HG03520 (cell line): ENCODE measurements at regions not wholly inside any gene's neighbourhood (a gene's known extent, or its start where the extent isn't known, plus 50 kb on each side); places are given as distances from the start of the nearest gene placed in this dataset.

ENCODE experiments used
- ATAC-seq: cut with Tn5 transposase; IDR thresholded peaks from one replicate; pipeline ENCODE4 v1.9.1; 2021; ENCODE audit warnings: mild to moderate bottlenecking, moderate library complexity; ENCODE audit not compliant: unreplicated experiment

DNA sequence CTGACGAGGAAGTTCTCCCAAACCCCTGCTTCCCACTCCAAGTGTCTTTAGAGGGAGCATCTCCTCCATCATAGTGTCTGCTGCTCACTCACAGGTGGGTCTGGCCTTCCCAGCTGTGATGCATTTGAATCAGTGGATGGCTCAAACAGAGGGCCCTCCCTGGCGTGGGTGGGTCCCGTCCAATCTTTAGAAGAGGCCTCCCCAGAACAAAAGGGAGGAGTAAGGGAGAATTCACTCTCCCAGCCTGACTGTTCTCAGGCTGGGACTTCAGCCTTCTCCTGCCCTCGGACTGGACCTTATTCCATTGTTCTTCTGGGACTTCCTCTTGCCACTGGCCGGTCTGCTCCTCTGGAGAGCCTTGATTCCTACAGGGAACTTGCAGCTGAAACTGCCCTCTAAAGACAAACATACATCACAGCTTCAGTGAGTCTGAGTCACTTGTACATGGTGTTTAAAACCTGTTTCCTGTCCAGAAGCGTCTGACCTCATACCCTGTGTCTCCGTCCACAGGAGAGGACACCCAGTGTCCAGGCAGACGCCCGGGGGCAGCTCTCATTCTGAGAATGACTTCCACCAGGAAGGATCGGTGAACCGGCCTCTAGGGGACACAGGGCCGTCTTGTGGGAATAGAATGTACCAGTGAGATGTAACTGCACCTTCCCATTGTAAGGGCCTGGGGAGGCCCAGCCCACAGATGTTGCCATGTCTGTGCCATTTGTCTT lies 234.7 kb downstream of the BRD1 start:
- no peak for ATAC-seq

DNA sequence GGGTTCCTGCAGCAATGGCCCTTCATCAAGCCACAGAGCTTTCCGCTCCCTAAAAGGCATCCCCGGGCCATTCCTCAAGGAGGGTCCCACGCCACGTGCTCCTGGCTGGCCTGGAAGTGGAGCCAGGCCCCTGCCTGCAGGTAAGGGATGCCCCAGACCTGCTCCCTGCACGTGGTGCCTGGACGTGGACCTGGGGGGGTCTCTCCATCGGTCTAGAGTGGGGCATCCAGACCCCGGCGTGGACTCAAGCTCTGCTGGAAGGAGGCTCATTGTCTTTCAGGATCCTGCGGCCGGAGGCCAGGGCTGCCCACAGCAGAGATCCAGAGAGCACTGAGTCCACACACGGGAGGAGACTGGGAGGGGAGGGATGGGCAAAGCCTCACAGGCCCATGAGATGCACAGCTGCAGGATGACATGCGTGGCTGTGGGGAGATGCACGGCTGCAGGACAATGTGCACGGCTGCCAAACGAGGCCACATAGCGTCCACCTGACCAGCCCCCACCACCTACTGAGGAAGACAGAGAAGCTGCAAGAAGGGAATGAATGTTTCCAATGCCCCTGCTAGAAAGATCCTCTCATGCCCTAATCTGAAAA lies 236.7 kb downstream of the BRD1 start:
- no peak for ATAC-seq

DNA sequence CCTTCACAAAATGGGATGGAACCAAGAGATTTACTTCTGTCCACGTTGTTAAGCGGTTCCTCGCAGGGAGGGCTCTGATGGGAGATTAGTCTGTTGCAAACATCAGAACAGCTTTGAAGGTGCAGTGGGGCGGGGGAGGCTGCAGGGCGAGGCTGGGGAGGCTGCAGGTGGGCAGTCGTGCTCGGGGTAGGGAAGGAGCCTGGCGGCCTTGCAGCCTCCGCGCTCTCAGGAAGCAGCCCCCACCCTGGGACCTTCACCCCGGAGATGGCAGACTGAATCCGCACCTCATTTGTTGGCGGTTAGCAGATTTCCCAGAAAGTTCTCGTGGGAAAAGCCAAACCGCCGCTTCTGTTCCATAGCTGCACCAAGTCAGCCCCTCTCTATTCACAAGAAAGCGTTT lies 237.3 kb downstream of the BRD1 start:
- no peak for ATAC-seq

DNA sequence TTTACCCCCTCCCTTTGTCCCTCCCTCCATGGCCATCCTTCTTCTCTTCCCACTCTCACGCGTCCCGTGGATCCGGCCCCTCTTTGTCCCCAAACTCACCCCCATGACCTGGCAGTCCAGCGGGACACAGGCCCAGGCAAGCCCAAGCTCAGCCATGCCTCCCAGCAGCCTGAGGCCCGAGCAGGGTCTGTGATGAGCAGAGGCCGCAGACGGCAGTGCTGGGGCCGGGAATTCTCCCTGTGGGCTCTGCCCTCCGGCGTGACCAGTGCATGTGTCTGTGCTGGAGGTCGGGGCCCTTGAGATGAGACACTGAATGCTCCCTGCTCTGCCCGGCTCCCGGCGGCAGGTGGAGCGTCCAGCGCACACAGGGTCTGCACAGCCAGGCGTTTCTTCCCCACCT lies 237.9 kb downstream of the BRD1 start:
- no peak for ATAC-seq

DNA sequence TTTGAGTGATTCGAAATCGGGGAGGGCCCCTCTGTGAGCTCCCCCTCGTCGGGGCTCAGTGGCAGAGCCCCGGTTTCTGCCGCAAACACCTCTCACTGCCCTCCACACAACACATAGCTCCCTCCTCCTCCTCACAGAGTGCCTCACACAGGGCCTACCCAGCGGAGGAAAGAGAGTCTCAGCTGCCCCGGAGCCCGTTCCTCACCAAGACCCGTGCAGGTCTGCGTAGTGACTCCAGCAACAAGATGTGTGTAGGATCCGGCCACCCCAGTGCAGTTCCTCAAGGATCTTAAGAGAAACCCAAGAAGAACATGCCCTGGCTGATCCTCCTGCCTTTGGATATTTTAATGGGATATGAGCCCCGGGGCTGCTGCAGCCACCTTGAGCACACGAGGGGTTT lies 238.4 kb downstream of the BRD1 start:
- no peak for ATAC-seq

DNA sequence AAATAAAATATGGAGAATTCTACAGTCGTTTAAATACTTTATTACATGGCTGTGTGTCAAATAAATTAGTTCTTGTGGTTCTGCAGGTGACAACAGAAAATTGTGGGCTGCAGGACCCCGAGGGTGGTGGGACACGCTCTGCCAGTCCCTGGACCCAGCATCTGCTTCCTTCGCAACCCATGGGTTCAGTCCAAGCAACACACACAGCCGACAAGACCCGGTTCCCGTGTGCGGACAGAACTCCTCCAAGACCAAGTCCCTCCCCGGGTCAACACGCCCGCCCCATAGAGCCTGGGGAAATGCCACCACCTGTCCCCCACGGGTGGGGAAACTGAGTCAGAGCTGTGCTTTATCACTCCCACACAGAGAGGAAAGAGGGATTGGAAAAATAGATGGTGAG lies 238.9 kb downstream of the BRD1 start:
- no peak for ATAC-seq

DNA sequence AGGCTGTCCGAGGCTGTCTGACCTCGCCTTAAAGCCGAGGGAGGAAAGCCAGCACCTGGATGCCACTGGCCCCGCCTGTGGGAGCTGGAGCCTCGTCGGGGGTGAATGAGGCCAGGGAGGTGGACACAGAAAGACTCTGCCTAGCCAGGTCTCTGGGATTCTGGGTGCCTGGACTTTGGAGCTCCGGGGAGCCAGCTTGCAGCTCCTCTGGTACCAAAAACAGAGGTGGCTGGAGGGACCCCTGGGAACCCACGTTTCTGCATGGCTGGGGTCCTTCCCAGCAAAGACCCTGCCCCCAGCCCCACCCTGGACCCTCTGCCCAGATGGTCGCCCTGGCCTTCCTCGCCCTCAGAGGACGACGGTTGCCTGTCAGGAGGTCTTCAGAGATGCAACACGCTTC lies 239.7 kb downstream of the BRD1 start:
- no peak for ATAC-seq

DNA sequence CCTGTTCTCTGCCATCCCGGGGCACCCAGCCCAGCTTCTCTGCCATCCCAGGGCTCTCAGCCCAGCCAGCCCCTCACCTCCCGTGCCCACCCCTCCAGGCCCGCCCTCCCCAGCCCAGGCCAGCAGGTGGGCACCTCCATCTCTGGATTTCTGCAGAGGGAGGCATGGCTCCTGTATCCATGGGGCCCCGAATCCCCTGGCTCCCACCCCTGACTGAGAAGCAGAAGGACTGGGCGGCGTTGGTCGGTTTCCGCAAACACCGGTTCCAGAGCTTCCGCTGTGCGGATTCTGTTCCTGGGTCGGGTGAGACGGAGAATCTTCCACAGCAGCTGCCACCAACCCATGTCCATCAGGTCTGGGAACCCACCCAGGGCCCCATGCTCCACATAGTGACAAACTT lies 240.3 kb downstream of the BRD1 start:
- ATAC-seq, result no peak

DNA sequence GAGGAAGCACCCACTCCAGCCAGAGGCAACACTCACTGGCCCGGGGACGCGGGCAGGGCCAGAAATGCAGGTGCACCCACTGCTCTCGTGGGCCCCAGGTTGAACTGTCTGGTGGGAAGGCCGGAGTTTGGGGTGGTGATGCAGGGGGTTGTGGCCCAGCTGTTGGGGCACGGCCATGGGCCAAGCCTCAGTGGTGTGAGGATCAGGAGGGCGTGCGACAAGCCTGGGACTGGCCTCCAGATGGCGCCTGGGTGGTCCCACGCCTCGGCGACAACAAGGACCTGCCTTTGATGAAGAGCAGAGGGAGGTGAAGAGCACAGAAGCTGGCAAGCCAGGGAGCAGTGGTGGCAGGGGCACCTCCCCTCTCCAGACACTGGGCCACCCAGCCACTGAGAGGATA lies 240.8 kb downstream of the BRD1 start:
- ATAC-seq, result no peak

DNA sequence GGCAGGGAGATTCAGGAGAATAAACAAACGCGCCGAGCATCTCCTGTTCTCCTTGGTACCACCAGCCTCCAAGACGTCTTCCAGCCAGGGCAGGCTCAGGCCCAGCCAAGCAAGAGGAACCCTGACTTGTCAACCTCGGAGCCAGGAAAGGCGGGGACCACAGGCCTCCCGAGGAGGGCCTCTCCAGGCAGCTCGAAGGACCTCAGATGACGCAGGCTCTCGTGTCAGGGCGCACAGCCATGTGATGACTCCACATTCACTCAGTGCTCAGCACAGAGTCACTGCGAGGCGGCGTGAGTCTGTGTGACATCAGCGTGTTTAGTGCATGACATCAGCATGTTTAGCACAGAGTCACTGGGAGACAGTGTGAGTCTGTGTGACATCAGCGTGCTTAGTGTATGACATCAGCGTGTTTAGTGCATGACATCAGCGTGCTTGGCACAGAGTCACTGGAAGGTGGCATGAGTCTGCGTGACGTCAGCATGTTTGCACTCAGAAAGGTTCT lies 241.4 kb downstream of the BRD1 start:
- ATAC-seq, result no peak

DNA sequence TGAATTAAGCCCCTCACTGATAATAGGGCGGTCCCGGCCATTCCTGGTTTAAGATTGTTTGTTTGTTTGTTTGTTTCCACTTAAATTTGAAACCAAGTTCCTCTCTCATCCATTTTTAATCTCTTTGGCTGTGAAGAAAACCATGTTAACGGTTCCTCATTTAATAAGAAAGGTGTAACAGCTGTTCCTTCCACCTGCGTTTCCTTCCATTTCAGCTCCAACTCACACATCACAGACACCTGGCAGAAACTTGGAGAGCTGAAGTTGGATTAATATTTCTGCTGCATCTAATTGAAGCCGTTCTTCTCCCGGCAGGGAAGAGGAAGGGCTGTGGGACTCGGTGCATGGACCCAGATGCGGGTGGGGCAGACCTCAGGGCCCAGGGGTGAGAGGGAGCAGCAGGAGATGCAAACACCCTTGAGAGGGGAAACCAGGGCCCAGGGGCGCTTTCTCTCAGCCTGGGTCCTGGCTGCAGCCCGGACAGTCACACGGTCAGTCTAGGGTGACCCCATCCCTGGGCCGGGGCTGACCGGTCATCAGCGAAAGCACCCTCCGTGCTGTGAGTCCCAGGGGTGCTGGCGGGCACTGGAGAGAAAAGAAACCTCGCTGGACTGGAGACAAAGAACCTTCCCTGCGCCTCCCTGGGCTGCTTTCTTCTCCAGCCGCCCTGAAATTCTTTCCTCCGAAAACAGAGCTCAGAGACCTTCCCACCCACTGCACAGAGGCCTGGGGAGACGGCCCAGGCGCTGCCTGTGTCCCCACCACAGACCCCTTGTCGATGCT lies 242.0 kb downstream of the BRD1 start:
- no peak for ATAC-seq

DNA sequence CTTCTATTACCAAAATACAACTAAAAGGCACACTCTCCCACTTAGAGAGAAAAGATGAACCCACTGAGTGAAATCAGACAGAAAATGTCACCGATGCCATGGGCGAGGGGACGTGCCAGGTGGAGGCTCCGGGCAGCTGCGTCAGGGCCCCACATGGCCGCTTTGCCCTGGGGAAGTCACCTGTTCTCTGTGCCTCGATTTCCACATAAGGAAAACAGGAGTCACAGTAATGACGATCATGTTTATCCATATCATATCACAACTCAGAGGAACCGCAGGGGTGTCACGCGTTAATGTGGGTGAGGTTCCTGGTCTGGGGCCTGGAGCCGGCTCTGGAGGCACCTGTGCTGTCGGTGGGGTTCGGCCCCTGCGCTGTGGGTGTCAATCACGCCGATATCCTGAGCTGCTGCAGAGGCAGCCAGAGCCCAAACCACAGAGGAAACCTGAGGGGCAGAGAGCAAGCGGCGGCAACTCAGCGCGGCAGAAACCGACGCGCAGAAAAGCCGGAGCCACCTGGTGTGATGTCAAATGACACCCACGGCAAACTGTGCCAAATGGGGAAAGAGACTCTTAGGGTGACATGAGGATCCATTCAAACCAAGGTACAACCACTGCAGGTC lies 243.7 kb downstream of the BRD1 start:
- ATAC-seq, result no peak

DNA sequence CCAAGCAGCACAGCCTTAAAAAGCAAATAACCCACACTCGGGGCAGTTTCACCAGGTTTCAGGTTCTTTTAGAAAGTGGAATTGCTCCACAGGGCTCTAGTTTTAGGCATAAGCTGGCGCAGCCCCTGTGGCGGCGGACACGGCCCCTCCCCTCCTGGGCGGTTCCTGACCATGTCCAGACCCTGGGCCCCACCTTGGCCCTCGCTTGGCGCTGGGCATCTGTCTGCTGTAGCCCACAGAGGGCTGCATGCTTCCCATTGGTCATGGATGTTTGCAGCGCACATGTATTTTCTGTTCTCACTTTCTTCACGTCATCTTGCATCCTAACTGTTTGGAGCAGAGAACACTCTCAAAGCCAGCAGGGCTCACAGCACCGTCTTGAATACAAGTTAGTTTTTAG lies 244.3 kb downstream of the BRD1 start:
- no peak for ATAC-seq

DNA sequence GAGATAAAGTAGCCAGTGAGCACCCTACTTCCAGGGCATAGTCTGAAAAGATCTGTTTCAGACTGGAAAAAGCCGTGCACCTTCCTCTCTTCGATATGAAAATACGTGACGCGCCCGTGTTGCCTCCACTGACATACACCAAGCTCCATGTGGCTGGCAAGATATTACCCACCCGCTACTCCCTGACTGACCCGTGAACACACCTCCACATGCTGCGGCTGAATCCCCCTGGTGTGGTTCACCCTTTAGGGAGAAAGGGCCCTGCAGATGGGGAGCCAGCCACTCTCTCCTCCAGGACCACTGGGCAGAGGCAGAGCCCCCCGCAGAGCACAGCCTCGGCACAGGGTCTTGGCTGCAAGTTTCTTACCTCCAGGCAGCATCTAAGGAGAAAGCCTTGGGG lies 245.0 kb downstream of the BRD1 start:
- ATAC-seq, result no peak

DNA sequence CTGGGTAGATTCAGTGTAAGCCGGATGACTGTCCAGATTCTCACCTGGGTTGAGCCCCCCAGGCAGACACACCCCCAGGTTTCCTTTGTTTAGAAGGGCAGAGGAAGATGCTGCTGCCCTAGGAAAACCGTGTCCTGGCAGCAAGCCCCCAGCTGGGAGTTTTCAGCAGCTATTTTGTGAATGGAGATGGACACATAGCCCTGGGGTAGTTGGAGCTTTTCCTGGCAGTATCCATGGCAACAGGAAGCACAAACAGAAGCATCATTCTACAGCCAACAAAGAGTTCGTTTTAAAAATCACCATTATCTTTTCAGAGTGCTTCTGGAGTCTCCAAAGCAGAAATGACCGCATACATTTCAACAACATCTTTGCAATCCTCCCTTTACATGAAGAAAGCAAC lies 245.5 kb downstream of the BRD1 start:
- no peak for ATAC-seq

DNA sequence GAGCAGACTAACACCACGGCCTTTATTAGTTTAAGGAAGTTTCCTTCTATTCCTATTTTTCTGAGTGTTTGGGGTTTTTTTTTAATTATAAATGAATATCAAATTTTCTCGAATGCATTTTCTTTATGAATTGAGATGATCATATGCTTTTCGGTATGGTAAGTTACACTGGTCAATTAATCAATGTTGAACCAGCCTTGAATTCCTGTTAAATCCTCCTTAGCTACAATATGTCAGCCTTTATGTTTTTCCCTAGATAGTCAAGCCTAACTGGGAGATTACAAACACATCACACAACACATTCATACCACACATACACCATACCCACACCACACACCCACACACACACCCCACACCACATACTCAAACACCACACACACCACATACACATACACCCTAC lies 247.6 kb downstream of the BRD1 start:
- ATAC-seq, result no peak

DNA sequence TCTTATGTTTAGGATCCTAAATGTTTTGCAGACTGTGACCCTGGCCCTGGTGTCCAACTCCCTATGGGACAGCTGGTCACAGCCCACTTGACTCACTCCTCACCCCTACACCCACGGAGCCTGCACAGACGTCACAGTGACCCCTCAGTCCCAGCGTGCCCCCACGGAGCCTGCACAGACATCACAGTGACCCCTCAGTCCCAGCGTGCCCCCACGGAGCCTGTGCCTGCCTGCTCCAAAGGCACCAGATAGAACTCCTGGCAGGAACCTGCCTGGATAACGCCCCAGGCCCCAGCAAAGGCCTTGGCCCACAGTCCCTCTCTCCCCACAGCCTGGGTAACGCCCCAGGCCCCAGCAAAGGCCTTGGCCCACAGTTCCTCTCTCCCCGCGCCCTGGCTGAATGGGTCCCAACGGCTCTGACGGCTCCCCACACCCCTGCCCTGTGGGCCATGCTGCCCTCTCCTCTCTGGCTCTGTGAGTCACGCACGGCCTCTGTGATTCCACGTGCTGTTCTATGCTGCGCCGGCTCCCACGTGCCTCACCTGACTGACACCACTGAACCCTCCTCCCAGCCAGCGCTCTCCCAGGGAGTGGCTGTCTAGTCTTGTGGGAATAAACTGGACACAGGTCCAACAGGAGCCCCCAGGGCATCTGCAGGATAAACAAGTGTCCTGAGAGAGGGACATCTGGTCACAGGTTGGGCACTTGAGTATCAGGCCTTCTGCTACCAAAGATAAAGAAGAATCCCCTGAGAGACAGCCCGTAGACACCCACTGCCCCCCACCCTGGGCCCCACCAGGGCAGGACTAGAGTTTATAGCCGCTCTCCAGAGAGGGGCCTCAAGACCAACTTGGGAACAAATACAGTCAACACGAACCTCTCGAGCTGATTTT lies 250.3 kb downstream of the BRD1 start:
- ATAC-seq, result no peak

DNA sequence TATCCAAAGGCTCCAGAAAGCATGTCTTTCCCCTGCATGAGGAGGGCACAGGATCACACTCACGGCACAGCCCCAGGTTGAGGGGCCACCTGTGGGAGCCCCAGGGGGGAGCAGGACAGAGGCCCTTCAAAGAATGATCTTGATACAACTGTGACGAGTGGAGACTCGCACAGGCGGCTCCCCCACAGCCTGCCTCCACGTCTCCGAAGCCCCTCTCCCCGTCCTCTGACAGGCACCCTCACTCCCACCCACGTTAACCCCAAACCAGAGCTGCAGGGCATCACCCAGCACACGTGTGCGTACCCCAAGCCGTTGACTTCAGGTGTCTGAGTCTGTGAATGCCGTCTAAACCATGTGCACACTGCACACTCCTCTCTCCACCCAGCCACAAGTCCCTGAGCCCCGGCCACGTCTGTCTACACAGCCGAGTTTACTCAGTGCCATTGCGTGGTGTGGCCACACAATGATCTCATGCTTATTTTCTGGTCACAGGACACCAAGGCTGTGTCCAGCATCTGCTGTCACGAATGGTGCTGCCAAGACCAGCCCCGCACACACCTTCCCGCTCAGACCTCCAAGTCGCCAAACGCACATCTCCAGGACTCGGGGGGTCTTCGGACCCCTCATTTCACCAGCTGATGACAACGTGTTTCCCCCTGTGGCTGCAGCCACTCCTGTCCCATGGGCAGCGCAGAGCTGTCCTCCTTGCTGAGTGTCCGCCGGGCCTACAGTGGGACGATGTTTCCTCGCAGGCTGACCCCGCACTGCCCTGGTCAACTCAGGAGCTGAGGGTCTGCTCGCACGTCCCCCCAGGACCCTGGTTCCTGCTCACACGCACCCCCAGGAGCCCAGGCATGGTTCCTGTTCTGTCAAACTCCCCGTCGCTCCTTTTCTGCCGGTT lies 251.2 kb downstream of the BRD1 start:
- ATAC-seq, result no peak

DNA sequence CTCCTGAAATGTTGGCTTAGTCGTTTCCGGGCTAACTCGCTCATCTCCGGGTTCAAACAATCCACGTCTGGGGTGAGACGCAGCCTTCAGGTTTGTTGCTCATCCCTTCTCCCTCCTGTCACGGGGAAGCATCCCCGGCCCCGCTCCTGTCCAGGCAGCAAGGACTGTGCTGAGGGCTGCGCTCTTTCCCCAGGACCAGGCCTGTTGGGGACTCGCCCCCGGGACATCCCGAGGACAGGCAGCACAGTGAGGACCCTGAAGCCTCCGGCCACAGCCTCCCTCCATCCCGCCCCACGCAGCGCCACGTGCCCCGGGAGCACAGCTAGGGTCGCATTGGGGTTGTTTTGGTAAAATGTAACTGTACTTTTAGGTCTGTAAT lies 252.0 kb downstream of the BRD1 start:
- ATAC-seq, result no peak
